ENCODE measurements at regions not wholly inside any gene's neighbourhood (a gene's known extent, or its start where the extent isn't known, plus 50 kb on each side); places are given as distances from the start of the nearest gene placed in this dataset.

DNA sequence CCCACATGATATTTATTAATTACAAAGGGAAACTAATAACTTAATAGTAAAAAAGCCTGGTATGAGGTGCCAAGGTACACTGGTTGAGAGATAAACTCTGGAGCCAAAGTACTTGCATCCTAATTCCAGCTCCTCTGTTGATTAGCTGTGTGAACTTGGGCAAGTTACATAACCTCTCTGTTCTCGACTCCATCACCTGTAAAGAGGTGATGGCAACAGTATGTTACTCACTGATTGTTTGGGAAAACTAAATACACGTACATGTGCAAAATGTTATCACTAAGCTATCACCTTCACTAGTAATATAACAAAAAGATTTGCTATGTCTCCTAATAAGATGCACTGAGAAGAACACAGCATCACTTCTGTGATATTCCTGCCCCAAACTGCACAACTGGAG, 206.4 kb downstream of the MEX3B start:
- no peak for TF ChIP-seq REST (IDR thresholded peaks at IDR 0.05; ENCODE audit: insufficient read depth in 1 of 2, low read depth in 2 of 2, low read length in 2 of 2)
- TF ChIP-seq POLR2AphosphoS5 (IDR thresholded peaks at IDR 0.05; ENCODE audit: low read depth, low read length): no peak
- no peak for TF ChIP-seq SIN3A (IDR thresholded peaks at IDR 0.05; ENCODE audit: borderline replicate concordance, insufficient read depth, low read length)
- no peak for TF ChIP-seq TAF1 (IDR thresholded peaks at IDR 0.05; ENCODE audit: borderline replicate concordance, insufficient read depth, low read length)
- no peak for TF ChIP-seq FOXP2 (optimal IDR thresholded peaks at IDR 0.05; ENCODE audit: borderline replicate concordance, extremely low read depth, extremely low read length, insufficient read depth)

Measured in PFSK-1 (cell line).